ENCODE measurements at regions not wholly inside any gene's neighbourhood (a gene's known extent, or its start where the extent isn't known, plus 50 kb on each side); places are given as distances from the start of the nearest gene placed in this dataset.
"Not testable (repeated sequence)": the region's sequence is repeated elsewhere in the genome, so short reads cannot be mapped to it uniquely, and the experiment has no call there.

DNA sequence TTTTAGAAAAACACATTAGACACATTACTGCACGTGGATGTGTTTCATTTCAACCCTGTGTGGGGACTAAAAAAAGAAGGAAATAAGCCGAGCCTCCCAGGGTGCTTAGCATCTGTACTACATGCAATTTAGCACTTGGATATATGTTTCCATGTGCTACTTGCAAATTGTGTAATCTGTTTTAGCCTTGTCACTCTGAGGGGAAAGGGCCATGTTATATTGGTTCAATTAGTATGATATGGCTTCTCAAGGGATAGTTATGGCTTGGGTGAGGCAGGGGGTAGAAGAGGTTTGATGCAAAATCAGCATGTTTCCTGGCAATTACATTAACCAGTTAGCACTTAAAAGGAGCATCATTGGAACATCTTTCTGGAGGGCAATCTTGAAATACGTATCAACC is 353.5 kb upstream of the GOT2 start:
- no peak for DNase-seq (ENCODE audit: low spot score)

DNA sequence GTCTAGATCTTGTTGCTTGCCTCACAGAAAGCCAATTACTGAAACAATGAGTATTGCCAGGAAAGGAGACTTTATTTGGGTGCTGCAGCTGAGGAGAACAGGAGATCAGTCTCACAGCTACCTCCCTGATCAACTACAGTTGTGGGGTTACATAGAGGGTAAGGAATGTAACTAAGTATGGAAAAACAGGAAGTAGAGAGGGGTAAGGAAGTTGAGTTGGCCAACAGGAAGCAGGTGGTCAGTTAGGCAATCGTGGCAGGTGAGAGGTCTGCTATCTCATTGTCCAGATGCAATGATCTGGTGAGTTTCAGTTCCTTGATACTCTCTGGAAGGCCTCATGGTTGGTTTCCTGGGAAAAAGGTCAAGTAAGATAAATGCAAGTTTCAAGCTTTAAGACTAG is 333.1 kb upstream of the GOT2 start:
- DNase-seq (ENCODE audit: low spot score): peak; percentile 26

DNA sequence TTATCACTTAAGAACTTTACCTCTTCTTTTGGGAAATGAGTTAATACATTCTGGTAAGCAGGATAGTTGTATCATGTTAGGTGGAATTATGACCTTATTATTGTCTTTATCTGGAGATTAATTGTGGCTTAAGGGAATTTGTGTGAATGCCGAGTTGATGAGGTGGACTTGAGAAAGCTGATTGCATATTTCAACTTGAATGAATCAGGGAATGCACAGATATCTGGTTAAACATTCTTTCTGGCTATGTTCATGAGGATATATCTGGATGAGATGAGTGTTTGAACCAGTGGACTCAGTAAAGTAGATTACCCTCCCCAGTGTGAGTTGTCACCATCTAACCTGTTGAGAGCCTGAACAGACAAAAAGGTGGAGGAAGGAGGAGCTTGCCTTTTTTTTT is 326.1 kb upstream of the GOT2 start:
- DNase-seq (ENCODE audit: low spot score): no peak

DNA sequence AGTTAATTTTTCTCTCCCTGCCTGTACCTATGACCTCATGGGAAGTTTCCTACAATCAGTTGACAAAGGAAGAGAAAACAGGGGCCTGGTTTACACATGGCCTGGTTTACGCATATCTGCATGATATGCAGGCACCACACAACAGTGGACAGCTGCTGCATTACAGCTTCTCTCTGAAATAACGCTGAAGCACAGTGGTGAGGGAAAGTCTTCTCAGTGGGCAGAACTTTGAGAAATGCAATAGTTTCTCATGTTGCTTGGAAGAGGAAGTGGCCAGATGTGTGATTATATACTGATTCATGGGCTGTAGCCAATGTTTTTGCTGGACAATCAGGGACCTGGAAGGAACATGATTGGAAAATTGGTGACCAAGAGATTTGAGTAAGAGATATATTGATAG is 324.1 kb upstream of the GOT2 start:
- no peak for DNase-seq (ENCODE audit: low spot score)

DNA sequence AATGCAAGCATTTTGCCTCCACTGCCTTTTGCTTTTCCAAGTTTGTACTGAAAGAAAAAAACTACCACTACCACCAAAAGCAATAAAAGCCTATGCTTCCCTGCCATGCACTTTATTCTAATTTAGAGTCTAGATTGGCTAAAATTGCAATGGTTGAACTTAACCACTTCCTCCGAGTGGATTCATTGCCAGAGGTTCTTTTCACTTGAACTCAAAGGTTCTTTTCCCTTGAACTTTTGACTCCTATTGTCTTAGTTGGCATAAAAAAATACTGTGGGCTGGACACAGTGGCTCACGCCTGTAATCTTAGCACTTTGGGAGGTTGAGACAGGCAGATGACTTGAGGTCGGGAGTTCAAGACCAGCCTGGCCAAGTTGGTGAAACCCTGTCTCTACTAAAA is 319.8 kb upstream of the GOT2 start:
- DNase-seq (ENCODE audit: low spot score): no peak

DNA sequence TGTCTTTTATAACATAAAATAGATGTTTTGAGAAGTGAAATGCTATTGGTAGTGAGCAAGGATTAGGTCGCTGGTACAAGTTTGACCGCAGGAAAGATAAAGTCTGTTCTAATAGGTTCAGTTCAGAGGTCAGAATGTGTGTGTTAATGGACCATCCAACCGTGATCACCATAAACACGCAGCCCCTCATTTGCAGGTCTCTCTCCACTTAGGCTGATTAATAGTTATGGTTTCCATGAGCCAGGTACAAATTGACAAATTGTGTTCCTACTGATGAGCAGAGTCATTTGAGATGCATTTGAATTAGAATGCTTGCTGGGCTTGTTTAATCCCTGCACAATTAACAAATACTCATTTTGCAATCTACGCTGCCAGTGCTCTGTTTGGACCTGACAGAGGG is 318.1 kb upstream of the GOT2 start:
- DNase-seq (ENCODE audit: low spot score): no peak

DNA sequence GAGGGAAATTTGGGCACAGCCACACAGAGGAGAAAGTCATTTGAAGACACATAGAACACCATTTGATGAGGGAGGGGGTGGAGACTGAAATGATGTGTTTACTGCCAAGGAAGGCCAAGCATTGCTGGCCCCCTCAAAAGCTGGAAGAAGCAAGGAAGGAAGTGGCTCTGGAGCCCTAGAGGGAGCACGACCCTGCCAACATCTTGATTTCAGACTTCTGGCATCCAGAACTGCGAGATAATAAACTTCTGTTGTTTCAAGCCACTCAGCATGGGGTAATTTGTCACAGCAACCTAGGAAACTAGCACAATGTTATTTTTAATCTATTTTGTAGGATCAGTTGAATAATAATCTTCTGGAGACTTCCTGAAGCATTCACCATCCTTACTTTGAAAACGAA is 314.8 kb upstream of the GOT2 start:
- DNase-seq (ENCODE audit: low spot score): no peak

DNA sequence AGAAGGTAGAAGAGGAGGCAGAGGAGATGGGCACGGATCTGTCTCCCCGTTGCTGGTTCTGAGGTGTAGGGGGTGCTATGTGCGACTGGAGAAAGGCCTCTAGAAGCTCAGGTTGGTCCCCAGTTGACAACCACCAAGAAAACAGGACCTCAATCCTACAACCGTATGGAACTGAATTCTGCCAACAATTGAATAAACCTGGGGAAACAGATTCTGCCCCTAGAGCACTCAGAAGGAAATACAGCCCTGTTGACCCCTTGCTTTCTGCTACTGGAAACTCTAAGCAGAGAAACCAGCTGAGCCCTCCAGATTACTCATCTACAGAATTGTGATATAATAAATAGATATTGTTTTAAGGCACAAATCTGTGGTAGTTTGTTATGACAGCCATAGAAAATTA is 313.0 kb upstream of the GOT2 start:
- DNase-seq (ENCODE audit: low spot score): peak; percentile 15

DNA sequence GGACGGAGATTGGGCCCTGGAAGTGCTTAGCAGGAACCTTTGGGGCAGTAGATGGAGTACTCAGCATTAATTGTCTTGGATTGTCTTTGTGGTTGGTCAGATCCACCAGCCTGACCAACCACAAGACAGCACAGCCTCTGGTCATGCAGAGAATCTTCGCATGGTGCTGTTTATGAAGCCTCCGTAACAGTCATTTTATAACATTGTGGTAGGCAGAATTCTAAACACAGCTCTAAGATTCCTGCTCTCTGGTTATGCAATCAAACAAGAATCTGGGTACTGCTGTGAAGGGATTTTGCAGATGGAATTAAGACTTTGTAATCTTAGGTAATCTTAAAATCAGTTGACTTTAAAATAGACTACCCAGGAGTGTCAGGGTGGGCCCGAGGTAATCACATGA is 312.2 kb upstream of the GOT2 start:
- DNase-seq (ENCODE audit: low spot score): no peak

DNA sequence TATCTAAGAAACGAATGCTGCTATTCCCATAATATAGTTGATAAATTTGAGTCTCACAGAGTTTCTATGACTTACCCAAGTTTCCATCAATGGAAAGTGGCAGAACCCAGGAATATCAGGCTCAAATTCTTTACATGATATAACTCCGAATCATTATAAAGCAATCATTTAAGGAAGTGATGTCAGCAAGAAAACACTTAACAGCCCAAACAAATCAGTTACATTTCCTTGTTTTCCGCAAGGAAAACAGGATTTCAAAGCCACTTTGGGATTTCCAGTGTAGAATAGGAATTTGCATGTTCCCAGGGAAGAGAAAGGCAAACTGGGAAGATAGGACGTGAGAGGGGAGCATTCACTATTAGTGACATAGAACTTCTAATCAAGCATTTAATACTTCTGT is 311.4 kb upstream of the GOT2 start:
- no peak for DNase-seq (ENCODE audit: low spot score)

DNA sequence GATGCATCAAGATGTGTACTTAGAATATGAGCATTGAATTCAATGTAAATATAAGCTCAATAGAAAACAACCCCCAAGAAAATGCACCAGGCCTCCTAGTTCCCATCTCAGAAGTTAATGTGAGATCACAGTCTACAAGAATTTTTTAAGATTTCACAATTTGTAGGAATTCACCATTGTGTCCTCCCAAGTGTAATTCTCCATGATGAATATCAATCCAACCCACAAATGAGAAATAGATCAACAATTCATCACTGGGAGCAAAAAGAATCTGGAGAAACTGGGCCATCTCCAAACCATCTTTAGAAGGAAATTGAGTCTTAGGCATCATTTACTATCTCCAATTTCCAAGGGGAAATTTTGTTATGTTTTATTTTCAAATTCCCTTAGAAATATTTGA is 310.5 kb upstream of the GOT2 start:
- DNase-seq (ENCODE audit: low spot score): no peak

DNA sequence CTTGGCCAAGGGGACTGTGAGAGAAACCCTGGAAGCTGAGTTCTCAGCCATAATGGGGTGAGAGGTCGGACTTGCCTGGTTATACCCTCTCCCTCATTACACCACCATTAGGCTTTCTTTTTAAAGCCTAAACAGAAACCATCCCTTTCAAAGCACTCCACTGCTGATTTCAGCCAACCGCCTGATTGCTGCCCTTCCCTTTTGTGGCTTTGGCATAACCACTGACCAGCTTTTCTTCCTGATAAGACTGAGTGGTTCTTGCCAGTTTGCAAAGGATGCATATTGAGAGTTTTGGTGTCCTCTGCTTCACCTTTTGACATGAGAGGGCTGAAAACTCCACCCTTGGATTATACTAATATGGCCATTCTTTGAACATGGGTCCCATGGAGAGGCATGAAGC is 308.2 kb upstream of the GOT2 start:
- no peak for DNase-seq (ENCODE audit: low spot score)

DNA sequence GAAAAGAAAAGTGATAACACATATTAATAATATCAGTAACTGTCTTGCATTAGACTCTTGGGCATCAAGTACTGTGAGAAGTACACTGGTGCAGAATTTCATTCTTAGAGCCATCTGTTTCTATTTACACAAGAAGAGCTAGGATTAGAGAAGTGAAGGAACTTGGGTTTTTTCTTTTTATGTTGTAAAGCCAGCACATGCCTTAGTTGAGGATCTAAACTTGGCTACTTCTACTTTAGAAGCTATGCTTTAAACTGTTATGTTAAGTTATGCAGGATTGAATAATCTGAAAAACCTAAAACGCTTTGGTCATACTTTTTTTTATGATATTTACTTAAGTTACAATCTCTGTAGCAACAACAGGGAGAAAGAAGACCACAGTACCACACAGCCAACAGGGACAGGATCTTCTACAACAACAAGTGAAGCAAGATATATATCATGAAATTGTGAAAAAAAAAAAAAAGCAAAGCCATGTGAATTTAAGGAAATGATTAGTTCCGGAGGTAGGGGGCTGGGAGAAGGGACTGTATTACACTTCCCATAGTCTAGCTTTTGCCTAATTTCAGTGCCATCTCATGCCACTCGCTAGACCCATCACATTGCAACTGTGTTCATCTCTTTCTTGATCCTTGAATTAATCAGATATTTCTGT is 305.1 kb upstream of the GOT2 start:
- DNase-seq (ENCODE audit: low spot score): no peak

DNA sequence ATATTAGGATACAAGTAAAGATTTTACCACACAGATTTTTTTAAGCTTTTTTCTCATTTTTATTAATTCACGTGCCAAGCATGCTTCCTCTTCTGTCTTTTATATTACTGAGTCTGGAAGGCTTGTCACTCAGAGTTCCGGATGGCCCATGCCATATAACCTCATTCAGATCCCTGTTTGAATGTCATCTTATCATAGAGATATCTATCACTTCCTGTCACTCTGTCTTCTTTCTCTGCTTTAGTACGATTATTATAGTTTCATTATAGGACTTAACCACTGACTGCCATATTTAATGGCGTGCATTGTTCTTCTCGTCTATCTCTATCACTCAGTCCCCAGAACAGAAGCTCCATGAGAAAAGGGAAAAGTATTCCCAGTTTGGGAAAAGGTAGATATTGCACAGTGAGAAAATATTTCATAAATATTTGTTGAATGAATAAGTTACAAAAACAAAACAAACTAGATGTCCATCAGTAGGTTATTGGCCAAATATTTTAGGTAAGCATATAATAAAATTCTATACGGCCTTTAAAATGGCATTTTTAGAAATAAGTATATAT is 296.9 kb upstream of the GOT2 start:
- no peak for DNase-seq (ENCODE audit: low spot score)

DNA sequence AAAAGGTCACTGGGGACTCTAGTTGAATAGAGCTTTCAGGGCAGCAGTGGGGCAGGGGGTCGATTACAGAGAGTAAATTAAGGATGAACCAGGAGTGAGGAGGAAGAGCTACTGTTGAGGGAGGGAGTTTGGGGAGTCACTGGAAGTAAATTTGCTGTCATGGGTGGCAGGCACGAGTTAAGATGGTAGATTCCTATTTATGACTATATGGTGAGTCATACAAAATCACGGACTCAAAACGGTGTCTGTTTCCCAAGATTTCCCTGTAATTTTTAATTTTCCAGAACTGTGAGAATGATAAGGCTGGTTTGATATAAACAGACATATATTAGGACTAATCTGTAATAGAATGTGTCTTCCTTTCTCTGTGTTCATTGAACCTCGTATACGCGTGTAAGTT is 287.6 kb upstream of the GOT2 start:
- DNase-seq (ENCODE audit: low spot score): no peak

DNA sequence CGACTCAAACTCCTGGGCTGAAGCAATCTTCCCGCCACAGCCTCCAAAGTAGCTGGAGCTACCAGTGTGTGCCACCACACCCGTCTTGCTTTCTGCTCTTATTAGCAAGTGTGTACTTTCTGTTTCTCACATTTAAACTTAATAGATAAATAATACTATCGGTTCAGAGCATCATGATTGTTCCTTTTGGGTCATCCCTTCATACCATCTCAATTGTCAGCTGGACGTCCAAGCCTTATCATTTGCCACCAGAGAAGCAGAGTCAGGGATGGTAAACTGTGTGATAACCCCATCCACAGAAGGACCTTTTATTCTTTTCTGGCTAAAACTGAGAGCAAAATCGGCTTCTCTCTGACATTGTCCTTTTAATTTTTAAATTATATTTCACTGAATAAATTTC is 279.8 kb upstream of the GOT2 start:
- no peak for DNase-seq (ENCODE audit: low spot score)

DNA sequence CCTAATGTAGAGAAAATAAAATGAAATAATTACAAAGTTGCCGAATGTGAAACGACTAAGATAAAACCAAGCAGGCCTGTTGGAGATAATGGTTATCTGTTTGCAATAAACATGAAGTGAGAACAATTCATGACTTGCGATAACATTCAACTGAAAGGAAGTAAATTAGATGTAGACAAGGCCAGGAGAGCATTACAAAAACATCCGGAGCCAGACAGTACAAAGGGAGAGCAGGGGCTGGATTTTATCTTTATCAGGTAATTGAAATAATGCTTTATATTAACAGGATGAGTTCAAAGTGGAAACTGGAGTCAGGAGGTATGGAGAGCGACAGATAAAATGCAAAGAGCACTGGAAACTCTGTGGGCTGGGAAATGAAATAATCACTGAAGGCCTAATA is 265.6 kb upstream of the GOT2 start:
- DNase-seq (ENCODE audit: low spot score): no peak

DNA sequence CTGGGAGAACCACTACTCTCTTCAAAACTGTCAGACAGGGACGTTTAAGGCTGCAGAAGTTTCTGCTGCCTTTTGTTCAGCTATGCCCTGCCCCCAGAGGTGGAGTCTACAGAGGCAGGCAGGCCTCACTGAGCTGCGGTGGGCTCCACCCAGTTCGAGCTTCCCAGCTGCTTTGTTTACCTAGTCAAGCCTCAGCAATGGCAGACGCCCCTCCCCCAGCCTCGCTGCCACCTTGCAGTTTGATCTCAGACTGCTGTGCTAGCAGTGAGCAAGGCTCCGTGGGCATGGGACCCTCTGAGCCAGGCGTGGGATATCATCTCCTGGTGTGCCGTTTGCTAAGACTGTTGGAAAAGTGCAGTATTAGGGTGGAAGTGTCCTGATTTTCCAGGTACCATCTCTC is 258.6 kb upstream of the GOT2 start:
- not testable (repeated sequence) for DNase-seq (ENCODE audit: low spot score)

DNA sequence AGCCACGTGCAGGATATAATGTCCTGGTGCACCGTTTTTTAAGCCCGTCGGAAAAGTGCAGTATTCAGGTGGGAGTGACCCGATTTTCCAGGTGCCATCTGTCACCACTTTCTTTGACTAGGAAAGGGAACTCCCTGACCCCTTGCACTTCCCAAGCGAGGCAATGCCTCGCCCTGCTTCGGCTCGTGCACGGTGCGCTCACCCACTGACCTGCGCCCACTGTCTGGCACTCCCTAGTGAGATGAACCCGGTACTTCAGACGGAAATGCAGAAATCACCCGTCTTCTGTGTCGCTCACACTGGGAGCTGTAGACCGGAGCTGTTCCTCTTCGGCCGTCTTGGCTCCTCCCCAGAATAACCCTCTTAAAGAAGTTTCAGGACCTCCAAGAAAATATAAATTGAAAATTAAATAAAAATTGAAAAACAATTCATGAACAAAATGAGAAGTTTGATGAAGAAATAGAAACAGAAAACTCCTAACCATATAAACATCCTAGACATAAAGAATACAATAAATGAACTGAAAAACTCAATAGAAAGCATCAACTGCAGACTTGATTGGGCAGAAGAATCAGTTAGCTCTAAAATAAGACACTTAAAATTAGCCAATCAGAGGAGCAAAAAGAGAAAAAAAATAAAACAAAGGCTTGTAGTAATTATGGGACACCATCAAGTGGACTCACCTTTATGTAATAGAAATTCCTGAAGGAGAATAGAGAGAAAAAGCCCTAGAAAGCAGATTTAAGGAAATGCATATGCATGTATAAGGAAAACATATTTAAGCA is 249.3 kb upstream of the GOT2 start:
- DNase-seq (ENCODE audit: low spot score): not testable (repeated sequence)

DNA sequence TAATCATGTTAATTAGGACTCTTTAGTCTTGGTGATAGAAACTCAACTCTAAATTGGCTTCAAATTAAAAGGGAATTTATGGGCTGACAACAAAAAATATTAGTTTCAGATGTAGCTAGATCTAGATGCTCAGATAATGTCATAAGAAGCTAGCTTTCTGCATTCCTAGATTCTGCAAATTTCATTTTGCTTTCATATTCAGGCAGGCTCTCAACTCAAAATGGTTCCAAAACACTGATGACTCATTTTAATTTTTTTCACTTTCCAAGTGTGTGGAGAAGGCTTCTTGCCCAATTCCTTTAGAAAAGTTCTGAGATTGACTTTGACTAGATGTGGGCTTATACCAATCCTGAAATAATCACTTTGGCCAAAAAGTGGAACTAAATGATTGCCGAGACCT is 236.7 kb upstream of the GOT2 start:
- no peak for DNase-seq (ENCODE audit: low spot score)

DNA sequence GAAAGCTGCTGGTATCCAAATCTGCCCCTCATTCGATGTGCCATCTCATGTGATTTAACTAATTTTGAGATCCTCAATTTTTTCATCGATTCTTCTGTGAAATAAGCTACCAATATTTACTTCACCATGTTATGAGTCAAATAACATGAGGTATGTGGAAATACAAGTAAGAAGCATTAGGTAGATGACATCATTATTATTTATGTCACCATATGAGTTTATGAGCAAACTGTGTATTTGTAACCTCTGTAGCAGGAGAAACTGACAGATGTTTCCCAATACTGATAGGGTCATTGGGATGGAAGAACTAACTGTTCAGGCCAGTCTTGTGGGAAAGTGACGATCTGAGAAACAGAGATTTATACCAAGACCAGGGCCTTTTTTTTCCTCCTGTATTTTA is 229.4 kb upstream of the GOT2 start:
- DNase-seq (ENCODE audit: low spot score): no peak

DNA sequence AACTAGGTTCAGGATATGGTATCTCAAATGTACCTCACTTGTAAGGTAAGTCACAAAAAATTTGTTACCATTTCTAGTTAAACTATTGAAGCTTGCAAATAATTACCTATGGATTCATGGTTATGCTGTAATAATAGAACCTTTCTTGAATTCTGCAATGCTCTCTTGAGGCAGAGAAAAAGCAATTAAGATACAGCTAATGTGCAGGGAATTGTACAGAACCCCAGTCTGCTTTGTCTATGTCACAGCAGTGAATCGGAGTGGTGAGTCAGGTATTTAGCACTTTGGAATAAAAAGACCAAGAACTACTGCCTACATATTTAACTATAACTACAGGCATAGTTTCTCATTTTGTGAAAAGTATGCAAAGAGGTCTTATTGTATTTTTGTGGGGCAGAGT is 228.7 kb upstream of the GOT2 start:
- DNase-seq (ENCODE audit: low spot score): no peak

DNA sequence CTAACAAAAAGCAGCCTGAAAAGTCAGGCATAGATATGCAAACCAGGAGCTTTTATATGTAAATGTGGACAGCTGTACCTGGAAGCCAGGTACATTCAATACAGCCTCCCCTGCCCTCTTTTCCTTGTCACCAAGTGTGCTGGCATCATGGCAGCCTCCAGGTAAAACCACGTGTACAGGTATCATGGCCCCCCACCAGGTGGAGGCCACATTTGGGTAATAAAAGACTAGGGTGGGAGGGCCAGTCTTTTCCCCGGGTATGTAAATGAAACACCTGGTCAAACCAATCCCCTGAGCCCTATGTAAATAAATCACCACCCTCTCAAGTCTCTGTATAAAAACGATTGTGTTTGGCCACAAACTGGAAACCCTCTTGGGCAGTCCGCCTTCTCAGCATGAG is 226.4 kb upstream of the GOT2 start:
- no peak for DNase-seq (ENCODE audit: low spot score)

DNA sequence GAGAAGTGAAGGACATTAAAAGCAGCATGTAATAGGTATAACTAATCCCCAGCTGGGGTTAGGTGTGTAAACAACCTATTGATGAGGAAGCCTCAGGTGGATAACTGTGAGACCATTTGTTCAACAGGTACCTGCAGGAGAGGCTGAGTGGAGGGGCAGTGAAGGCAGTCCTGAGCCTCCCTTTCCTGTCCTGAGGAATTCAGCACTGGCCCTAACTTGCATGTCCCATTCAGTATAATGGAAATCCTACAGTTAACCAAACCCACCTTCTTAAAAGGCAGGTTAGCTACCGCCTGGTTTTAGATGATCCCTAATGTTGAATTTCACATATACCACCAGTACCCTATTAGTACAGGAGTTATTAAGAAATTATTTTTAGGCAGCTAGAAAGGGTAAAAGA is 225.9 kb upstream of the GOT2 start:
- no peak for DNase-seq (ENCODE audit: low spot score)

All from NAMALWA (cell line).